ENCODE measurements at regions not wholly inside any gene's neighbourhood (a gene's known extent, or its start where the extent isn't known, plus 50 kb on each side); places are given as distances from the start of the nearest gene placed in this dataset.

GRCh38 chr5:158436271-158437065 is 577.5 kb upstream of the CLINT1 start:
- no peaks in the 10 kb centered on the region for H3K36me3 ChIP-seq
- H3K4me3 ChIP-seq = no peak overlapping the region
- no peaks in the 10 kb centered on the region for H3K27me3 ChIP-seq
- DNase-seq (ENCODE audit: low spot score in 2 of 2) = no peak
- TF ChIP-seq EP300 (IDR thresholded peaks at IDR 0.05) = no peak
- no peak for TF ChIP-seq CTCF (IDR thresholded peaks at IDR 0.05)
- no peak for TF ChIP-seq POLR2AphosphoS5 (IDR thresholded peaks at IDR 0.05)
- no peak for TF ChIP-seq POLR2A (IDR thresholded peaks at IDR 0.05)
- WGBS = 97% methylated on average over 2 of the region's 2 CpGs
- H3K9me3 ChIP-seq = no peaks in the 10 kb centered on the region
- H3K27ac ChIP-seq = no peak overlapping the region
- H3K4me1 ChIP-seq = no peaks in the 10 kb centered on the region

GRCh38 chr5:158435161-158435616 is 576.2 kb upstream of the CLINT1 start:
- Histone ChIP-seq H3K4me1 (no peaks in the 10 kb centered on the region), H3K27ac (no peak overlapping the region), H3K9me3 (no peaks in the 10 kb centered on the region), H3K27me3 (no peaks in the 10 kb centered on the region), H3K36me3 (no peaks in the 10 kb centered on the region), H3K4me3 (no peak overlapping the region)
- 52% methylated on average over 4 of the region's 4 CpGs for WGBS
- no peak for DNase-seq (ENCODE audit: low spot score in 2 of 2)
- TF ChIP-seq POLR2AphosphoS5 (IDR thresholded peaks at IDR 0.05) (no peak), POLR2A (IDR thresholded peaks at IDR 0.05) (no peak), EP300 (IDR thresholded peaks at IDR 0.05) (no peak), CTCF (IDR thresholded peaks at IDR 0.05) (no peak)

- whole genome bisulfite sequencing = 53% methylated on average over 2 of the region's 2 CpGs
These were observed 575.8 kb upstream of the CLINT1 start for GRCh38 chr5:158434749-158435148.

GRCh38 chr5:158433634-158434033 is 574.7 kb upstream of the CLINT1 start:
- TF ChIP-seq CTCF (IDR thresholded peaks at IDR 0.05) (no peak), EP300 (IDR thresholded peaks at IDR 0.05) (no peak), POLR2AphosphoS5 (IDR thresholded peaks at IDR 0.05) (no peak), POLR2A (IDR thresholded peaks at IDR 0.05) (no peak)

More at GRCh38 chr5:158434749-158435148, 575.8 kb upstream of the CLINT1 start:
- DNase-seq (ENCODE audit: low spot score in 2 of 2) = no peak
- no peak overlapping the region for H3K27ac ChIP-seq
- H3K4me1 ChIP-seq = no peaks in the 10 kb centered on the region
- no peaks in the 10 kb centered on the region for H3K36me3 ChIP-seq
- H3K27me3 ChIP-seq = no peaks in the 10 kb centered on the region
- no peak for TF ChIP-seq POLR2A (IDR thresholded peaks at IDR 0.05)
- no peak for TF ChIP-seq POLR2AphosphoS5 (IDR thresholded peaks at IDR 0.05)
- H3K4me3 ChIP-seq = no peak overlapping the region
- no peaks in the 10 kb centered on the region for H3K9me3 ChIP-seq

GRCh38 chr5:158431369-158432029 is 572.6 kb upstream of the CLINT1 start:
- no peaks in the 10 kb centered on the region for H3K27me3 ChIP-seq
- no peak overlapping the region for H3K4me3 ChIP-seq
- no peaks in the 10 kb centered on the region for H3K9me3 ChIP-seq
- no peaks in the 10 kb centered on the region for H3K36me3 ChIP-seq
- DNase-seq (ENCODE audit: low spot score in 2 of 2) = no peak
- 67% methylated on average over 1 of the region's 1 CpG for WGBS
- peak overlapping the region; percentile 82 for H3K27ac ChIP-seq
- no peak for TF ChIP-seq CTCF (IDR thresholded peaks at IDR 0.05)
- no peak for TF ChIP-seq POLR2A (IDR thresholded peaks at IDR 0.05)
- TF ChIP-seq POLR2AphosphoS5 (IDR thresholded peaks at IDR 0.05) = peak in 1 of 3 donors; percentile 9
- TF ChIP-seq EP300 (IDR thresholded peaks at IDR 0.05) = no peak
- H3K4me1 ChIP-seq = no peaks in the 10 kb centered on the region

More at GRCh38 chr5:158433634-158434033, 574.7 kb upstream of the CLINT1 start:
- Histone ChIP-seq H3K27me3 (no peaks in the 10 kb centered on the region), H3K27ac (peak overlapping the region; percentile 10), H3K4me3 (no peak overlapping the region), H3K36me3 (no peaks in the 10 kb centered on the region), H3K4me1 (no peaks in the 10 kb centered on the region), H3K9me3 (no peaks in the 10 kb centered on the region)
- no peak for DNase-seq (ENCODE audit: low spot score in 2 of 2)
- WGBS = 67% methylated on average over 1 of the region's 1 CpG
